A549 (cell line): ENCODE measurements at regions not wholly inside any gene's neighbourhood (a gene's known extent, or its start where the extent isn't known, plus 50 kb on each side); places are given as distances from the start of the nearest gene placed in this dataset.

Source experiments
- ATAC-seq, 2 experiments: fragments of 200-7000 bp in 1 of 2; fragments of >200 bp in 1 of 2; cut with Nextera tagmentation in 1 of 2; cut with Tn5 transposase in 1 of 2; 3 replicates each; pipeline versions ENCODE4 v1.8.0 to v1.9.1; 2018 to 2020; ENCODE audit warnings: mild to moderate bottlenecking in 1 of 2, moderate library complexity in 1 of 2
- CTCF ChIA-PET: fragments of 300-600 bp; sonication (Branson Sonifier 250); formaldehyde crosslinking; extraction: SDS; loops from one replicate; lab custom pipeline; 2021; ENCODE audit warnings: antibody characterized with exemption, inconsistent platforms; lab: Yijun Ruan, JAX
- POLR2A ChIA-PET: fragments of 350-600 bp; formaldehyde crosslinking; extraction: SDS; loops from one replicate; lab custom pipeline; 2021; ENCODE audit warnings: antibody characterized with exemption, inconsistent platforms; lab: Yijun Ruan, JAX
- DNase-seq, 2 experiments: peaks; one replicate each; pipeline versions ENCODE4 v3.0.0 to v3.0.0-alpha.2; 2011 to 2016; ENCODE audit warnings: low read depth in 1 of 2, low spot score in 1 of 2
- FAIRE-seq: peaks from 2 replicates; lab custom pipeline; 2011; peaks lifted over from hg19 to GRCh38; lab: Jason Lieb, UNC
- H3K27ac ChIP-seq, 2 experiments: fragments of >200 bp; sonication (Bioruptor Twin); formaldehyde crosslinking; 3 replicates each; pipeline ENCODE4 v1.5.1; 2016 to 2017
- H3K4me1 ChIP-seq: fragments of >200 bp; sonication (Bioruptor Twin); formaldehyde crosslinking; 3 replicates; pipeline ENCODE4 v1.6.1; 2016
- H3K4me2 ChIP-seq: fragments of >200 bp; sonication (Bioruptor Twin); formaldehyde crosslinking; 3 replicates; pipeline ENCODE4 v1.6.1; 2016
- H3K4me3 ChIP-seq: fragments of >200 bp; sonication (Bioruptor Twin); formaldehyde crosslinking; 3 replicates; pipeline ENCODE4 v1.5.1; 2016
- H3K9me3 ChIP-seq: fragments of >200 bp; sonication (Bioruptor Twin); formaldehyde crosslinking; 3 replicates; pipeline ENCODE4 v1.6.1; 2016
- BHLHE40 ChIP-seq: IDR thresholded peaks from 2 replicates; pipeline ENCODE4 v1.6.1; 2012; ENCODE audit warnings: low read depth, low read length, inconsistent platforms
- CBX2 ChIP-seq: fragments of 200-600 bp; sonication (generic); IDR thresholded peaks from 2 replicates; pipeline ENCODE4 v1.6.1; 2016; ENCODE audit warnings: low read depth, mild to moderate bottlenecking, borderline replicate concordance
- CEBPB ChIP-seq, 2 experiments: fragments of >200 bp in 1 of 2; sonication (Bioruptor Twin) in 1 of 2; formaldehyde crosslinking in 1 of 2; IDR thresholded peaks; 2 replicates each; pipeline ENCODE4 v1.6.1; 2012 to 2016
- CHD2 ChIP-seq: fragments of 150-350 bp; IDR thresholded peaks from 2 replicates; pipeline ENCODE4 v1.6.1; 2014; ENCODE audit warnings: low read length; ENCODE audit not compliant: partially characterized antibody
- EHF ChIP-seq: fragments of 250-450 bp; sonication (Bioruptor Pico); IDR thresholded peaks from 2 replicates; pipeline ENCODE4 v1.5.0; 2020; ENCODE audit warnings: mild to moderate bottlenecking
- EP300 ChIP-seq, 2 experiments: fragments of >200 bp; sonication (Bioruptor Twin); formaldehyde crosslinking; IDR thresholded peaks; 2 replicates in 1 of 2; 3 replicates in 1 of 2; pipeline ENCODE4 v1.6.1; 2016 to 2017
- ESRRA ChIP-seq: fragments of 150-350 bp; IDR thresholded peaks from 2 replicates; pipeline ENCODE4 v1.6.1; 2014; ENCODE audit warnings: mild to moderate bottlenecking, low read length, borderline replicate concordance
- FOXS1 ChIP-seq: fragments of 250-450 bp; sonication (Bioruptor Pico); IDR thresholded peaks from 2 replicates; pipeline ENCODE4 v1.5.0; 2020; ENCODE audit warnings: mild to moderate bottlenecking, moderate library complexity
- HMGXB4 ChIP-seq: fragments of 250-450 bp; sonication (Bioruptor Pico); IDR thresholded peaks from 2 replicates; pipeline ENCODE4 v1.5.0; 2021; ENCODE audit warnings: mild to moderate bottlenecking, moderate library complexity, borderline replicate concordance
- JUN ChIP-seq, 2 experiments: fragments of >200 bp; sonication (Bioruptor Twin); formaldehyde crosslinking; IDR thresholded peaks; 2 replicates in 1 of 2; 3 replicates in 1 of 2; pipeline ENCODE4 v1.6.1; 2016 to 2017
- KDM5A ChIP-seq: fragments of 200-600 bp; sonication (generic); IDR thresholded peaks from 2 replicates; pipeline ENCODE4 v1.6.1; 2016; ENCODE audit warnings: antibody characterized with exemption, mild to moderate bottlenecking
- MAFK ChIP-seq: fragments of 450-650 bp; IDR thresholded peaks from 2 replicates; pipeline ENCODE4 v1.6.1; 2014; ENCODE audit not compliant: partially characterized antibody
- NR3C1 ChIP-seq: fragments of >200 bp; sonication (Bioruptor Twin); formaldehyde crosslinking; IDR thresholded peaks from 3 replicates; pipeline ENCODE4 v1.6.1; 2017
- RAD21 ChIP-seq, 2 experiments: fragments of >200 bp in 1 of 2; sonication (Bioruptor Twin) in 1 of 2; formaldehyde crosslinking in 1 of 2; IDR thresholded peaks in 1 of 2; conservative IDR thresholded peaks in 1 of 2; 2 replicates in 1 of 2; 3 replicates in 1 of 2; pipeline ENCODE4 v1.6.1; 2012 to 2018; ENCODE audit warnings: inconsistent platforms in 1 of 2
- RCOR1 ChIP-seq: fragments of 150-350 bp; IDR thresholded peaks from 2 replicates; pipeline ENCODE4 v1.6.1; 2014; ENCODE audit warnings: antibody characterized with exemption, low read length, low read depth
- ZC3H11A ChIP-seq: fragments of 450-650 bp; IDR thresholded peaks from 2 replicates; pipeline ENCODE4 v1.6.1; 2014; ENCODE audit warnings: antibody characterized with exemption, mild to moderate bottlenecking
- ZFP36 ChIP-seq: fragments of 450-650 bp; IDR thresholded peaks from 2 replicates; pipeline ENCODE4 v1.6.1; 2014; ENCODE audit warnings: borderline replicate concordance; ENCODE audit not compliant: partially characterized antibody
- WGBS: methylation state at CpG from one replicate; pipeline ENCODE4 v1.1.6; 2017; ENCODE audit errors: missing lambda C conversion rate; 5-methylcytosine and 5-hydroxymethylcytosine counted together
- TF ChIP-seq, protein P1 (sequence below): IDR thresholded peaks from 2 replicates; pipeline ENCODE4 v1.6.1; 2012
- TF ChIP-seq, protein P2 (sequence below): fragments of >200 bp; sonication (Bioruptor Twin); formaldehyde crosslinking; IDR thresholded peaks from 3 replicates; pipeline ENCODE4 v1.5.1; 2016

- ATAC-seq = no peak
- CTCF ChIA-PET = no interaction called here
Observed at GRCh38 chr1:199083680-199084079, 444.8 kb downstream of the PTPRC start.

GRCh38 chr1:199084293-199084692, 445.5 kb downstream of the PTPRC start:
- FAIRE-seq (no peak), ATAC-seq (no peak), DNase-seq (no peak)
- WGBS = 55% methylated on average over 1 of the region's 1 CpG
- ChIA-PET POLR2A (no interaction called here), CTCF (interaction anchor here (1.1 kb wide), 1 partner anchor 26 kb away, joined by 4 read pairs; no protein-coding TSS in a partner anchor)
- no peak overlapping the region for H3K4me3 ChIP-seq
- no peak for TF ChIP-seq ESRRA
- H3K4me2 ChIP-seq = no peak overlapping the region
- H3K4me1 ChIP-seq = no peaks in the 10 kb centered on the region
- no peaks in the 10 kb centered on the region for H3K9me3 ChIP-seq
- H3K27ac ChIP-seq = no peak overlapping the region

More at GRCh38 chr1:199083680-199084079, 444.8 kb downstream of the PTPRC start:
- Histone ChIP-seq H3K9me3 (no peaks in the 10 kb centered on the region), H3K4me1 (no peaks in the 10 kb centered on the region), H3K27ac (no peak overlapping the region), H3K4me3 (no peak overlapping the region), H3K4me2 (no peak overlapping the region)
- FAIRE-seq (no peak), DNase-seq (no peak)
- POLR2A ChIA-PET = no interaction called here
- TF ChIP-seq CBX2 (no peak), BHLHE40 (no peak), ZFP36 (no peak), CHD2 (no peak), NR3C1 (no peak), EHF (CRISPR knock-in tag) (no peak), RAD21 (conservative IDR thresholded peaks at IDR 0.05 in 1 of 2, IDR thresholded peaks at IDR 0.05 in 1 of 2) (no peak), HMGXB4 (no peak), JUN (IDR thresholded peaks at IDR 0.05) (no peak), ZC3H11A (no peak), FOXS1 (CRISPR knock-in tag) (no peak), KDM5A (no peak), EP300 (IDR thresholded peaks at IDR 0.05) (no peak)
- TF ChIP-seq, protein P1, sequence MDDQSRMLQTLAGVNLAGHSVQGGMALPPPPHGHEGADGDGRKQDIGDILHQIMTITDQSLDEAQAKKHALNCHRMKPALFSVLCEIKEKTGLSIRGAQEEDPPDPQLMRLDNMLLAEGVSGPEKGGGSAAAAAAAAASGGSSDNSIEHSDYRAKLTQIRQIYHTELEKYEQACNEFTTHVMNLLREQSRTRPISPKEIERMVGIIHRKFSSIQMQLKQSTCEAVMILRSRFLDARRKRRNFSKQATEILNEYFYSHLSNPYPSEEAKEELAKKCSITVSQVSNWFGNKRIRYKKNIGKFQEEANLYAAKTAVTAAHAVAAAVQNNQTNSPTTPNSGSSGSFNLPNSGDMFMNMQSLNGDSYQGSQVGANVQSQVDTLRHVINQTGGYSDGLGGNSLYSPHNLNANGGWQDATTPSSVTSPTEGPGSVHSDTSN = no peak
- TF ChIP-seq, protein P2, sequence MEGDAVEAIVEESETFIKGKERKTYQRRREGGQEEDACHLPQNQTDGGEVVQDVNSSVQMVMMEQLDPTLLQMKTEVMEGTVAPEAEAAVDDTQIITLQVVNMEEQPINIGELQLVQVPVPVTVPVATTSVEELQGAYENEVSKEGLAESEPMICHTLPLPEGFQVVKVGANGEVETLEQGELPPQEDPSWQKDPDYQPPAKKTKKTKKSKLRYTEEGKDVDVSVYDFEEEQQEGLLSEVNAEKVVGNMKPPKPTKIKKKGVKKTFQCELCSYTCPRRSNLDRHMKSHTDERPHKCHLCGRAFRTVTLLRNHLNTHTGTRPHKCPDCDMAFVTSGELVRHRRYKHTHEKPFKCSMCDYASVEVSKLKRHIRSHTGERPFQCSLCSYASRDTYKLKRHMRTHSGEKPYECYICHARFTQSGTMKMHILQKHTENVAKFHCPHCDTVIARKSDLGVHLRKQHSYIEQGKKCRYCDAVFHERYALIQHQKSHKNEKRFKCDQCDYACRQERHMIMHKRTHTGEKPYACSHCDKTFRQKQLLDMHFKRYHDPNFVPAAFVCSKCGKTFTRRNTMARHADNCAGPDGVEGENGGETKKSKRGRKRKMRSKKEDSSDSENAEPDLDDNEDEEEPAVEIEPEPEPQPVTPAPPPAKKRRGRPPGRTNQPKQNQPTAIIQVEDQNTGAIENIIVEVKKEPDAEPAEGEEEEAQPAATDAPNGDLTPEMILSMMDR = no peak

GRCh38 chr1:199085903-199086302, 447.1 kb downstream of the PTPRC start:
- no peak overlapping the region for H3K27ac ChIP-seq
- no peak overlapping the region for H3K4me2 ChIP-seq
- FAIRE-seq (no peak), ATAC-seq (no peak), DNase-seq (no peak)
- no peak for TF ChIP-seq CEBPB (IDR thresholded peaks at IDR 0.05)
- peak; percentile 78 for TF ChIP-seq ZC3H11A
- 43% methylated on average over 4 of the region's 4 CpGs for WGBS
- H3K9me3 ChIP-seq = no peaks in the 10 kb centered on the region
- no peaks in the 10 kb centered on the region for H3K4me1 ChIP-seq
- POLR2A ChIA-PET = no interaction called here
- CTCF ChIA-PET = no interaction called here
- H3K4me3 ChIP-seq = no peak overlapping the region

DNA sequence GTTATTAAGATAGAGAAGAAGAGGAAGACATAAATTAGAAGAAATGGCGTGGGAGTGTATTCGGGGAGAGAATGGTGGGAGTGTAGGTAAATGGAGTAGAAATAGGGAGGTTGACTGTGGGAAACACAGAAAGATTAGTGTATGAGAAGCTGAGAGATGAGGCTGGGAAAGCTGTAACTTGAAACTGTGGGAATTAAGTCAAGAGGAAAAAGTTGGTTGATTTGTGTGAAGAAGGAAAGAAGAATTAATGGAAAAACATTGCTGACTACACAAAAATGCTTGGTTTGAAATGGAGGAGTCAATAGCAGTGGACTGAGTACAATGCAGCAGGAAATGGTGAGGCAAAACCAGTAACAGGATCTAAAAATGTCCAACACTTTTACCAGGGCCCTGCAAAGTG, 448.3 kb downstream of the PTPRC start:
- FAIRE-seq = no peak
- POLR2A ChIA-PET = no interaction called here

More for the DNA sequence above, 448.3 kb downstream of the PTPRC start:
- CTCF ChIA-PET = no interaction called here
- H3K4me1 ChIP-seq = no peaks in the 10 kb centered on the region
- no peak overlapping the region for H3K4me3 ChIP-seq
- H3K9me3 ChIP-seq = no peaks in the 10 kb centered on the region
- DNase-seq (no peak), ATAC-seq (no peak)
- WGBS = 72% methylated on average over 2 of the region's 2 CpGs
- H3K4me2 ChIP-seq = no peak overlapping the region
- no peak overlapping the region for H3K27ac ChIP-seq
- TF ChIP-seq MAFK (peak; percentile 62), RCOR1 (no peak), BHLHE40 (no peak)
